Stimulated activated CD4-positive, alpha-beta T cell treated with anti-CD3 and anti-CD28 coated beads, Interleukin-4, amount 100 ng/mL, for 24 hours (primary cell): ENCODE measurements at regions not wholly inside any gene's neighbourhood (a gene's known extent, or its start where the extent isn't known, plus 50 kb on each side); places are given as distances from the start of the nearest gene placed in this dataset.

ENCODE experiments used
- DNase-seq: peaks from one replicate; pipeline ENCODE4 v3.0.0-alpha.2; 2020

DNA sequence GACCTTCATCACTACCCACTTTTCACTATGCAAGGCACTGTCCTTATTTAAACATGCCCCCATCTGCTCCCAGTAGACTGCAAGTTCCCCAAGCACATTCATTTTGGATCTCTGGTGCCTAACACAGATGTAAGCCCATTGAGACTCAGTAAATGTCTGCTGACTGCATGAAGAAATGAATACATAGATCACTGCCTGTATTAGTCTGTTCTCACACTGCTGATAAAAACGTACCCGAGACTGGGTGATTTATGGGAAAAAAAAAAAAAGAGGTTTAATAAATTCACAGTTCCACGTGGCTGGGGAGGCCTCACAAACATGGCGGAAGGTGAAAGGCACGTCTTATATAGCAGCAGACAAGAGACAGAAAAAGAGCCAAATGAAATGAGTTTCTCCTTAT is 204.9 kb downstream of the ATG4C start:
- DNase-seq: no peak

DNA sequence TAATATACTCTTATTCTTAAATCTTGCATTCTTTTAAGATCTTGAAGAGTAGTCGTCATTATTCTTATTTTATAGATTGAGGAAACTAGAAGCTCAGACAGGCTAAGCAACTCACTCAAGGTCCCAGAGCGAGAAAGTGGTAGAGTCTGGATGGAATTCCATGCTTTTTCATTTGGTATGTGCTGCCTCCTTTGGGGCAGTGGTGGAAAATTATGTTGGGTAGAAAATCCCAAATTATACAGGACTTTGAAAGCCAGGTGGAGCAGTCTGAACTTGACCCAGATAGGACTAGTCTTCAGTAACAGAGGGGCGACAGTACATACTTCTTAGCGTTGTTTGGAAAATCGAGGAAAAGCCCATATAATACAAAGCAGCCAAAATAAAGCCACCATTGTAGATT is 205.6 kb downstream of the ATG4C start:
- DNase-seq: no peak

DNA sequence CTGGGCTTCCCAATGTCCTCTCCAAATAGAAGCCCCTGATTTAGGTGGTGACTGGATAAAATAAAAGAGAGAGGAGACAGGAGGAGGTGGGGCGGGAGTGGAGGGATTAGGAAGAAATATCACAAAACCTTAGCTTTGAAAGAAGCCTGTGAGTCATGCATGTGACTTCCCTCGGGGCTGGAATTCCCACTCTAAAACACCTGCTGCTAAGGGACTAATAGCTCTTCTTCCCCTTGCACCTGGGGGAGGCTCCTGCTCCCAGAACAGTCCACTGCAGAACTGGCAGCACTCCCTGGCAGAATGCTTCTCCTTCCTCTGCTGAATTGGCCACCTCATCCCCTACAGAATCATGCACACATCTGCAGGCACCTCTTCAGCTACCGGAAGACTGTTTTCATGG is 207.2 kb downstream of the ATG4C start:
- DNase-seq: no peak

DNA sequence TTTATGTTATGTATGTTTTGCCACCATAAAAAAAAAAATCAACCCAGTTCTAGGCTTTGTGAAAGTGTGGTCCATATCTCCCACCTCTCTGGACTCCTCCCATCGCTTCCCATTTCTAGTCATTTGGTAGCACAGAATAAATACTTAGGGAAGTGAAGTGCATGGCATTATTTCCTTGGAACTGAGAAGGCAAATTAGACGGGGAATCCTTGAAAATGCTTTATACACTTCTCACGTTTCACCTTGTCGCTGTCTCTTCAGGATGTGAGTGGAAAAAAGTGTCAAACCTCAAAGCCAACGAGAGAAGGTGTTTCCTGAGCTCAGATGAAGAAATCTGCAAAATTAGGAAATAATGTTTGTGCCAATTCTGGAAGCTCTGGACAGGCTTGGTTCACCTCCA is 209.9 kb downstream of the ATG4C start:
- DNase-seq: no peak

DNA sequence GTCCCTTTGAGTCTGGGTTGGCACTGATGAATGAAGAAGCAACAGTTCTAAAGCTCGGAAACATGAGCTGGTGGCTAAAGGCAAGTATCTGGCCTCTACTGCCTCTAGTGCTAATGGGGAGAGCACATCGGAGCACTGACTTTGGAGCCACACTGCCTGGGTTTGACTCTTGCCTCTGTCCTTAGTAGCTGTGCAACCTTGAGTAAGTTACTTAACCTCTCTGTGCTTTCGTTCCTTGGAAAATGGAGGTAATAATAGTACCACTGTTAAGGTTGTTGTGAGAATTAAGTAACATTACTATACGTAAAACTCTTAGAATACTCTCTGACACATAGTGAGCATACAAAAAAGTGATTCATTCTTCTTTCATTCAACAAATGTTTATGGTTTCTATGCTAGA is 211.2 kb downstream of the ATG4C start:
- no peak for DNase-seq

DNA sequence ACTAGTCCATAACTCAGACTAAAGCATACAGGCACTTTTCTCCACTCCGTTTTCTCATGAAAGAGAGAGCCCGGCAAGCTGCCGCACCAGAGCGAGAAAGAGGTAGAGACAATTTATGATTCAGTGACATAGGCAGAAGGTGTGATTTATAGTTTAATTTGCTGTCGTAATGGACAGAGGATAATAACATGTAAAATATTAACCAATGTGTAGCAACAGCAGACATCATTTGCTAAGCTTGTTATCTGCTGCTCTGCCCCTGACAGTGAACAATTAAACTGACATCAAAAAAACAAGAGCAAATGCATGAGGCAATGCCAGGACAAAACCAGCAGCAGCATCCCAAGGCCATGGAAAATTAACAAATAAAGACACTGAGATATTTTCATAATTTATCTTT is 214.0 kb downstream of the ATG4C start:
- DNase-seq: no peak

DNA sequence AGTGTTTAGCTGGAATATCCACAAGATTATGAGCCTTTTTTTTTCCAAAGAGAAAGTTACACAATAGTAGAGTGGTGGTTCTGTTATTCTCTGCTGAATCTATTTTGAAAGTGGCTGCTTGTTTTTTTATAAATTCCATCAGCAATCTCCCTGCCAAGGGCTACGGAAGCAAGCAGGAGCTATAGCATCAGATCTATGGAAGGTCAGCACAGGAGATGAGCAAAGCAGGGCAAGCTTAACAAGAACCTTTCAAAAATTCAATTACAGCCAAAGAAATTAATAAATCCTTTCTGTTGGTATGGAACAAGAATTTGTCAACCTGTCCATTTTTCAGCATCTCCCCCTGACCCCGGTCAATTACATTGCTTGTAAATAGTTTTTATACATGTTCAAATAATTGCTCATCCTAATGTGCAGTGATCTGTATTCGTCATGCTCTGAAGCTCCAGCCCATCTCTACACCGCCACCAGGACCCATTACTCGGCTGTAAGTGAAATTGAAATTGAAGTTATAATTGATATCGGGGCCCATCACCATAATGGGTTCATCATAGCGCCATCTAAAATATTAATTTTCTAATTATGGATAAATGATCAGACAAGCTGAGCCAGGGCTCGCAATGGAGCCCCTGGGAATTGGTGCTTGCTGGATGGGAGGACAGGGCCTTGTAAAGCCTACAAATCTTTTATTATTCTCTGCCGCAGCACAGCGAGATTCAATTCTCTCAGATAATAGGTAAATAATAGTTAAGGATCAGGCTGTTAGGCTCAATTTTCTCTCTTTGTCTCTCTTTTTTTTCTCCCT is 215.1 kb downstream of the ATG4C start:
- DNase-seq: no peak

DNA sequence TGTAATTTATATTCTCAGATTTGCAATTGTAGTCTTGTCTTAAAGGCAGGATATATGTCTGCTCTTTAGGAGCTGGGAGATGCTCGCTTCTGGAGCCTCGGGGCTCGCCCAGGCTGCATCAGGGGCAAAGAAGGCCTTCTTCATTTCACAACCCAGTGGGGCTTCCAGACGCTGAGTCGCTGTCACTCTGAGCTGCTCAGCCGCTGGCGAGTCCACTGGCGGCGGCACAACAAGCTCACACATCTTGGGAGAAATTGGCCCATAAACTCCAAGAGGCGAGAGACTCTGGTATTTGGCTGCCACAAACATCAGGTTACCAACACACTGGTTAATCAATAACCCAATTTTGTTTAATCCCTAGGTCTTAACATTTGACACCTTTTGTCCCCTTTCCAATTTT is 216.6 kb downstream of the ATG4C start:
- DNase-seq: no peak

DNA sequence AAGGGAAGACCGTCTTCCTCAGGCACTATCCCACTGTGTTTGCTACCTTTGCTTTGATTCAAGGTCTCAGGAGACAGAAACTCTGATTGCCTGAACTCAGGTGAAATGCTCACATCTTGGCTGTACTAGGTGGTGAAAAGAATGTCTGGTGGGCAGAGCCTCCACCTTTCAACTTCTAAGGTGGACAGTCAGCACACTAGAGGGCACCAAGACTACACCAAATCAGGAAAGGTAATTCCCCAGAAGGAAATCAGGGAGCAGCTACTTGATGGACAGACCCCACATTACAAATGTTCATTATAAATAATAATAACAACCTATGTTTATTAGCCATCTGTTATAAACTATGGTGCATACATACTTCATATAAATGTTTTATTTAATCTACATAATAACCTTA is 220.9 kb downstream of the ATG4C start:
- DNase-seq: no peak

DNA sequence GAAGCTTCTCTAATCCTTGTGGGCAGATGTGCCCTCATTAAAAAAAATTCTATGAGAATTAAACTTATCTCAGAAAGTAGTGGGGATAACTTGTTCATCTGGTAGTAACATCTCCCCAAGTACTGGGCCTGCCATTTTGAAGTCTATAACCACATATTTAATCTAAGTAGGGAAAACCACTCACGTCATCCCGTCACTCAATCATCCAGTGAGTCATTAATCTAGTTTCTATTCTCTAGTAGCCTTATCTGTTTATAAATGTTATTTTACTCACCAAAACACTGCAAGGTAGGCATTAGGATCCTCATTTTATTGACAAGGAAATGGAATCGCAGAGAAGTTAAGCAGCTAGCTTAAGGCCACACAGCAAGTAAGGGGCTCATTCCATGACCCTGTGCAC is 221.9 kb downstream of the ATG4C start:
- no peak for DNase-seq

DNA sequence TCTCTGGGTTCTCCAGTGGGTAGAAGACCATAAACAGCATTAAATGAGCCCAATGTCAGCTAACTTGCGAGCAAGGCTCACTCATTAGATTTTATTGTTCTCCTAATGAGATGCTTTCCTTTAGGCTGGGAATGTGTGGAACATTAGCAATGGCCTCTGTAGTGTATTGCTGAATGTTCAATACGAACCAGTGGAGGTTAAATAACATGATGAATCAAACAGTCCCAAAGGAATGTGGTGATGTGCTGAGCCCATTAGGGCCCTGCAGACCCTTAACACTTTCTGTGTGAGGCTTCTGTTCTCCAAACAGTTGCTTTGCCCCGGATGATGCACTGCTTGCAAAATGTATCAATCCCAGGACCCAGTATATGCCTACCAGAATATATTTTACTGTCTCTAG is 225.5 kb downstream of the ATG4C start:
- no peak for DNase-seq

DNA sequence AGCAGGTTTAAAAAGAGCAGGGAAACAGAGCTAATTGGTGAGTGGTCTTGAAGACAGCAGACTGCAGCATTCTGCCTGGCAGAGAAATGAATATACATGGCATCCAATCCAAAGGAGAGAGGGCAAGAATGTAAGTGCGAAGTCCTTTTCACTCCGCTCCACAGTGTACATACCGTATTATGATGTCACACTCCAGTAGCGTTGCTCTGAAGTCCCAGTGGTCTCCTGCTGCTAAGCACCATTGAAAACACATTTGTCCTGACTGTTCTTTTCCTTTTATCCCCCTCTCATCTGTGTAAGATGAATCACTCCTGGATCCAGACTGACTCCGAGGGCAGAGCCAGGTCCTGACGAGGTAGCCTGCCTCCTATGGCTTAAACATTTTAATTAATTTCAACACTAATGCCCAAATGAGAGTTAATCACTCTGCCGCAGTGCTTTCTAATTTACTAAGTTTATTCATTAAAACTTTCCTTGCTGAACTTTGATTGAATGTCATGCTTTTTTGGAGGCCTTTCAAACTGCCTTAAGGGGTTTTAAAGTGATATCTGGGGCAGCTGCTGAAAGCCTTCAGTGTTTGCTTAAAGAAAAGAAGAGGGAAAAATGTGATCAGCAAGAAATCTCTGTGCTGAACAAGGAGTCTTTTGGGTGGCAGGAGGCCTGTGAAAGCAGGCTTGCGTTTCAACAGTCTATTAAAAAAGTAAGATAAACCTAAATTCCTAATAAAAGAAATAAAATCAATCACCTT is 227.2 kb downstream of the ATG4C start:
- no peak for DNase-seq

DNA sequence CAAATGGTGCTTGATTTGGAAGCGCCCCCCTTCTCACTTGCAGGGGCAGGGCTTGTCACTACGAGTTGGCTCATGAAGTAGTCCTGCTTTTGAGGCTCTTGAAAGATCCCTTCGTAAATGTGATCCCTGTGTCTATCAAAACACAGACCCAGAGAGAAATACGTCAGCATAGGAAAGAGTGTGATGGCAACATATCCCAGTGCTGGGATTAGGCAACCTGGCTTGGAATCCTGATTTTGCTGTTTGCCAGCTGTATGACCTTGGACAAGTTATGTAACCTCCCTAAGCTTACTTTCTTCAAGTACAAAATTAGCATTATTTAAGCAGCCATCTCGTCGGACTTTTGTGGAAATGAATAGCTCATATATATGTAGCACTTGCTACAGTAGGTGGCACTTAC is 228.4 kb downstream of the ATG4C start:
- DNase-seq: no peak

DNA sequence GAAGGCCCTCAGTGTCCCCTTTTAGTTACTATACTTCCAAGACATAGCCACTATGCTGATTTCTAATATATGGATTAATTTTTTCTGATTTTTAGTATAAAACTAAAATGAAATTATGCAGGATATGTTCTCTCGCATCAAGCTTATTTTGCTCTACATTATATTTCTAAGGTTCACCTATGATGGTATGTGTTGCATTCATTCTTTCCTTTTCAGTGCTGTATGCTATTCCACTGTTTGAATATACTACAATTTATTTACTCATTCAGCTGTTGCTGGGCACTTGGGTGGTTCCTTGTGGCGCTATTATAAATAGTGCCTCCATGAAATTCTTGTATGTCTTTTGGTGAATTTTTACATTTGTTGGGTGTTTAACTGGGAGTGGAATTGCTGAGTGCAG is 230.3 kb downstream of the ATG4C start:
- DNase-seq: no peak

DNA sequence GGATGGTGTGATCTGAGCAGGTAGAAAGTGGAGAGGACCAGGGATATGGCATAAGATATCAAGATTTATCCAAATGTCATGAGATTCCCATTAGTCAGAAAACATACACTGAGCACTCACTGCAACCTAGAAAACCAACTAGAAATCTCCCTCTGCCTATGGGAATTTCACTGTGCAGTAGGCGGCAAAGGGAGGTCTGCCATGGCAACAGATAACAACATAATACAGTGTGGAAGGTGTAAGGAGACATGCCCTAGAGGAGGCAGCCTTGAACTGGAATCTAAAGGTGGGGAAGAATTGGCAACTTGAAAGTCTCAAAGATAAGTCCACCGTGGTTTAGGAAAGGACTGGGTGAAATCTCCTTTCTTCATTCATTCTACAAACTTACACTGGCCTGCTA is 238.4 kb downstream of the ATG4C start:
- DNase-seq: no peak

DNA sequence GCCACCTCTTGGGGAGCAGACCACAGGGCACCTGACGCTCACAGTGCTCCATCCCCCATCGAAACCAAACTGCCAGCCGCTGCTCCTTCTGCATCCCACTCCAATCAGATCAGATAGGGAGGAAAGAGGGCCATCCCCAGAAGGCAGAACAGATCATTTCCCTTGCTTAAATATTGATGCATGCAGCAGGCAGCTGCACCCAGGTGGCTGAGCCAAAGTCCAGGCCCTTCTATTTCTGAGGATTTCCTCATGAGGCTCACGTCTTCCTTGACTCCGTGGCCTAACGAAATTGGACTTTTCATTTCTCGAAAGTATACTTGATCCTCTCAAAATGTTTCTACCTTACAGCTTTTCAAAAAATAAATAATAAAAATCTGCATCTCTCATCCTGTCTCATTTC is 239.2 kb downstream of the ATG4C start:
- DNase-seq: no peak

DNA sequence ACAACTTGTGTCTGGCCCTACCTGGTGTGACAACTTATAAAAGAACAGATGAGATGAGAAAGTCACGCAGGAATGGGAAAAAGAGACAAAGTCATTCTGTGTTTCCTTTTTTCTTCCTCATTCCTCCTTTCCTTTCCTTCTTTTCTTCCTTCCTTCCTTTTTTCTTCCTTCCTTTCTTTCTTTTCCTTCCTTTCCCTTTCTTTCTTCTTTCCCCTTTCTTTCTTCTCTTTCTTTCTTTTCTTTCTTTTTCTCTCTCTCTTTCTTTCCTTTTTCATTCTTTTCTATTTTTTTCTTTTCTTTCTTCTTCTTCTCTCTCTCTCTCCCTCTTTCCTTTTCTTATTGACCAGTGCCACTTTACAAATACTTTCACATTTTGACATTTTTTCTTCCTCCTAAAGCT is 239.7 kb downstream of the ATG4C start:
- no peak for DNase-seq

DNA sequence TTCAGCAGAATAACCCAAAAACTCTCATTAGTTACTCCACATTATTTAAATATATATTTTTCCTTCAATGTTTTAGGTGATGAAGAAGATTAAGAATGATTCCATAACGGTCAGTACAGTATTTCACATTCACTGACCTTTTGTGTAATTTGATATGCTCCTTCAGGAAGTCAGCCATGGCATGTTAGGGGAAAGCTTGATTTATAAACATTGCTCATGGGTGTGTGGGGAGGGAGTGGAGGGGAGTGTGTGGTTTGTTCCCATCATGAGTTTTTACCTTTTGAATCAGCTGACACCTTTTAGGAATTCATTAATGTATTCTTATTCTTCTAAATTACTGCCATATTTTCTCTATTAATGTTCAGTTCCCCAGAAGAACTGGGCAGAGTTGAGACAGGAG is 240.2 kb downstream of the ATG4C start:
- DNase-seq: no peak

DNA sequence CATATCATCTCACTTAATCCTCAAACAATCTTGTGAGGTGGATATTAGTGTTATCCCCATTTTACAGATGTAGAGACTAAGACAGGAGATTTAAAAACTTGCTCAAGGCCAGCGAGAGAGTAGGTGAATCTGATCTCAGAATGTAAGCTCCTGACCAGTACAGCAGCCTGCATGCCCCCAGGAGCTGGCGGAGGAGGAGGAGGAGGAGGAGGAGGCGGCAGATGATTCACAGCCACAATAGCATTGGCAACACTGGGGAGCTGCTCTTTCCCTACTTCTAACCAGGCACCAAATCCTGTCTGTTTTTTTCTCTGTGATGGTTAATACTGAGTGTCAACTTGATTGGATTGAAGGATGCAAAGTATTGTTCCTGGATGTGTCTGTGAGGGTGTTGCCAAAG is 243.2 kb downstream of the ATG4C start:
- DNase-seq: no peak

DNA sequence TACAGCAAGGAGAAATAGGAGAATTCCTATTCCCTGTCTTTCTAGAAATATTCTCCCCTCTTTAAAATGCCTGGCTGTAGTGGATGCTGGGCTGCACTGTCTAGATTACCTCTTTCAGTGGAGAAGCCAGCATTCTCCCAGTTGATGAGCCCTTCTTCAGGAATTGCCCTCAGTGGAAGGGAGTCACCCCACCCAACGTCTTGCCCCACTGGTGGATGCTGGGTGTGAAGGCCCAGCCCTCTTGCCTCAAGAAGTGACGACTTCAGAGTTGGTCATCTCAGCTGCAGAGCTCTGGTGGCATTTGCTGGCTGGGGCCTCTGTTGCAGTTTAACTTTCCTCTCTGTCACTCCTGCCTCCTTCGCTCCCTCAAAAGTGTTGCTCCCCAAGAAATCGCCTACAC is 248.2 kb downstream of the ATG4C start:
- no peak for DNase-seq

DNA sequence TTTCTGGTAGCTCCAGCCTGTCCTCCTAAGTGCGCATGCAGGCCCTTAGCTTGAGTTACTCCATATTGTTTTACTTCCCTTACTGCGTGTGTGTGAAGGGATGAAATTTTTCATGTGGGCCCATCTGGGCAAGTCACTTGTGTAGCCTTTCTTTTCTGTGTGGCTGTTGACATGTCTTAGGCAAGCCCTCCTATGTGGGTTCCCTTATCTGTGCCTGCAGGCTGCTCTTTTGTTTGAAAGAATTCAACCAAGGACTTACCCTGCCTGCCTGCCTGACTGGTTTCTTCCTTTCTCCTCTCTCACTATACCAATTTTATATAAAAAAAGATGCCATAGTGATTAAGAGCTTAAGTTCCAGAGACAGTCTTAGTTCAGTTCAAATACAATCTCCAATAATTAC is 249.3 kb downstream of the ATG4C start:
- no peak for DNase-seq

DNA sequence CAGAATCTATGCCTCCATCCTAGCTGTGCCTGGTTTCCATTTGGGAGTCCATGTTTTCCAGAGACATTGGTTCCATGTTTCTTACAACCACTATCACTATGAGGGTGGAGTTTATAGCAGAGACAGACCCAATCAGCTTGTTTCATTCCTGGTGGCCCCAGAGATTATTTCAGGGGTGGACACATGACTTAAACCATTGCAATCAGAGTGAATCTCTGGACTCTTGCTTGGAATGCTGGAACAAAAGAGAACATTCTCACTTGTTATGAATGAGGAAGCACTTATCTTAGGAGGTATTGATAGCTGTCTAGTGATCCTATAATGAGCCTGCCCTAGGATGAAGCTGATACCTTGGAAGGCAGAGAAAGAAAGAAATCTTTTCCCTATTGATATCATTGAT is 250.3 kb downstream of the ATG4C start:
- no peak for DNase-seq

DNA sequence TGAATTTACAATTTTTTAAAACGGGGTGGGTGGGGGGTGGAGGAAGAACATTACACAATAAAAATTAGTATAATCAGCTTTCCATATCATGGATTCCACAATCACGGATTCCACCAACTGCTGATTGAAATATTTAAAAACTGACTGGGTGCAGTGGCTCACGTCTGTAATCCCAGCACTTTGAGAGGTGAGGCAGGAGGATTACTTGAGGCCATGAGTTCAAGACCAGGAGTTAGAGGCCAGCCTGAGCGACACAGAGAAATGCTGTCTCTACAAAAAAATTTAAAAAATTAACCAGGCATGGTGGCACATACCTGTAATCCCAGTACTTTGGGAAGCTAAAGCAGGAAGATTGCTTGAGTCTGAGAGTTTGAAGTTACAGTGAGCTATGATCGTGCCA is 254.7 kb downstream of the ATG4C start:
- no peak for DNase-seq

DNA sequence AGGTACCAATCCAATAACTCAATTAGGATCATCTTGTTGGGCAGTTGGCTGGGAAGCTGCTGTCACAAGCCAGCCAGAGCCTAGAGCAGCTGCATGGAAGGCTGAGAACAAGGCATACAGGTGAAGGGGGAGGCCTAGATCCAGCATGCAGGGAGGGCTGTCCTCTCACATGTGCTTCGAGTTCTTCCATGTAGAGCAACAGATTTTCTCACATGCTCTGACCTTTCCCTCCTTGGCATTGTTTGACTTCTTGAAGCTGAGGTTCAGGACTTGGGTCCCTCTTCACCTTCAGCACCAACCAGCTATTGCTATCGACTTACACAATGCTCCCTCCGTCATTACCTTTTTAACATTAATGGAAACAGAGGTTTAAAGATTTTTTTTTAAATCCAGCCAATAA is 257.7 kb downstream of the ATG4C start:
- no peak for DNase-seq

DNA sequence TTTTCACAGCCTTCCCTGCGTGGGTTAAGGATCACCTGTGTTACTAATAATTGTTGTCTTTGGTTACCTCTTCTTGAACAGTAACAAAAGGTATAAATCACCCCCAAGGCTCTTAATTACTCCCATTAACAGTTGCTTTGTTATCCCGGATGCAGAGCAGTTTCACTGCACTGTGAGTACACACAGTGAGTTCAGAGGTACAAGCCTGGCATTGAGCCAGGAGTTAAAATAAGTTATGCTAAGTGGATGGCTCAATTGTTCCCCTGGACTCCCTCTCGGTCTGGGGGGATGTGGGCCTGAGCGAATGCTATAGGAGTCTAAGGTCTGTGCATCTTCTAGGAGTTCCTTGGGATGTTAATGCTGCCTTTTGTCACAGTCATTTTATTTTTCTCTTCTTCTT is 258.3 kb downstream of the ATG4C start:
- no peak for DNase-seq
